Mucosa of rectum (tissue), 2 donors: ENCODE measurements at regions not wholly inside any gene's neighbourhood (a gene's known extent, or its start where the extent isn't known, plus 50 kb on each side); places are given as distances from the start of the nearest gene placed in this dataset.

Experiments
- H3K27ac ChIP-seq, 2 donors: one replicate each; pipeline ENCODE4 v1.7.0; 2013; ENCODE audit warnings: inconsistent platforms in 2 of 2, low read depth in 2 of 2, low read length in 2 of 2
- H3K27me3 ChIP-seq, 2 donors: one replicate each; pipeline ENCODE4 v1.7.0; 2013; ENCODE audit warnings: low read length in 2 of 2; ENCODE audit not compliant: control insufficient read depth in 2 of 2, insufficient read depth in 2 of 2
- H3K36me3 ChIP-seq, 2 donors: one replicate each; pipeline ENCODE4 v1.7.0; 2013; ENCODE audit warnings: low read length in 2 of 2; ENCODE audit not compliant: control insufficient read depth in 2 of 2, insufficient read depth in 2 of 2
- H3K4me1 ChIP-seq, 2 donors: one replicate each; pipeline ENCODE4 v1.7.0; 2013; ENCODE audit warnings: low read length in 2 of 2, mild to moderate bottlenecking in 1 of 2; ENCODE audit not compliant: control insufficient read depth in 2 of 2, insufficient read depth in 2 of 2
- H3K4me3 ChIP-seq, 2 donors: one replicate each; pipeline ENCODE4 v1.7.0; 2013; ENCODE audit warnings: low read length in 2 of 2
- H3K9ac ChIP-seq, 2 donors: one replicate each; pipeline ENCODE4 v1.7.0; 2013; ENCODE audit warnings: low read length in 2 of 2, low read depth in 1 of 2, mild to moderate bottlenecking in 1 of 2
- H3K9me3 ChIP-seq, 2 donors: one replicate each; pipeline ENCODE4 v1.7.0; 2013; ENCODE audit warnings: low read length in 2 of 2; ENCODE audit not compliant: control insufficient read depth in 2 of 2
- donor health status: healthy.
- donor health status: Normal muscosa, but diverticular disease.

- Histone ChIP-seq H3K4me3 (no peak overlapping the region), H3K27ac (no peak overlapping the region), H3K36me3 (no peaks in the 10 kb centered on the region), H3K9me3 (no peaks in the 10 kb centered on the region), H3K27me3 (no peaks in the 10 kb centered on the region), H3K9ac (no peak overlapping the region), H3K4me1 (no peaks in the 10 kb centered on the region)
Measured at GRCh38 chr21:27103768-27104167, 136.9 kb upstream of the ADAMTS5 start.

GRCh38 chr21:27101523-27101922 lies 134.6 kb upstream of the ADAMTS5 start:
- Histone ChIP-seq H3K9ac (no peak overlapping the region), H3K27me3 (no peaks in the 10 kb centered on the region), H3K4me3 (no peak overlapping the region), H3K27ac (no peak overlapping the region), H3K9me3 (no peaks in the 10 kb centered on the region), H3K4me1 (no peaks in the 10 kb centered on the region), H3K36me3 (no peaks in the 10 kb centered on the region)

- no peak overlapping the region for H3K9ac ChIP-seq
- H3K9me3 ChIP-seq: no peaks in the 10 kb centered on the region
- no peaks in the 10 kb centered on the region for H3K4me1 ChIP-seq
- no peak overlapping the region for H3K4me3 ChIP-seq
- no peak overlapping the region for H3K27ac ChIP-seq
- no peaks in the 10 kb centered on the region for H3K27me3 ChIP-seq
- H3K36me3 ChIP-seq: no peaks in the 10 kb centered on the region
Measured at GRCh38 chr21:27094184-27094948, 127.5 kb upstream of the ADAMTS5 start.

- H3K9me3 ChIP-seq: no peaks in the 10 kb centered on the region
Measured at GRCh38 chr21:27086630-27087029, 119.7 kb upstream of the ADAMTS5 start.

DNA sequence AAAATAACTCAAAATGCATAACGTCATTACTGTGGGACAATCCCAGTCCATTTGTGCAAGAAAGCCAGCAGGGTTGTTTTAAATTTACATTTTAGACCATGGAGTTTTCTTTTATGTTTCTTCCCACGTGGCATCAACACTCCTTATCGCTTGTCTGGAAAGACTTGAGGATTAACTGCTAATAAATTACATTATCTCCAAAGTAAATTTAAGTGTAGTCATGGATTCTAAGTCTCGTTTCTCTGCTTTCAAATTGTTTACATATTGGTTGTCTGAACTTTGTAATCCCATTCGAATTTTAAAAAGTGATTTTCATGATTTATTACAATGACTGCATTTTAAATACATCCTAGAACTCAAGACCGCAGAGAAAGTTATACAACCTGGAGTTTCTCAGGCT lies 119.3 kb upstream of the ADAMTS5 start:
- Histone ChIP-seq H3K9me3 (no peaks in the 10 kb centered on the region), H3K27ac (no peak overlapping the region), H3K4me3 (no peak overlapping the region), H3K36me3 (no peaks in the 10 kb centered on the region), H3K4me1 (no peaks in the 10 kb centered on the region), H3K27me3 (no peaks in the 10 kb centered on the region), H3K9ac (no peak overlapping the region)

More at GRCh38 chr21:27086630-27087029, 119.7 kb upstream of the ADAMTS5 start:
- no peak overlapping the region for H3K9ac ChIP-seq
- H3K27ac ChIP-seq: no peak overlapping the region
- H3K4me3 ChIP-seq: no peak overlapping the region
- no peaks in the 10 kb centered on the region for H3K27me3 ChIP-seq
- no peaks in the 10 kb centered on the region for H3K36me3 ChIP-seq
- no peaks in the 10 kb centered on the region for H3K4me1 ChIP-seq

- Histone ChIP-seq H3K27ac (no peak overlapping the region), H3K9ac (no peak overlapping the region), H3K9me3 (no peaks in the 10 kb centered on the region), H3K27me3 (no peaks in the 10 kb centered on the region), H3K36me3 (no peaks in the 10 kb centered on the region), H3K4me1 (no peaks in the 10 kb centered on the region), H3K4me3 (no peak overlapping the region)
Measured at GRCh38 chr21:27085387-27085786, 118.5 kb upstream of the ADAMTS5 start.

- H3K27me3 ChIP-seq: no peaks in the 10 kb centered on the region
- H3K27ac ChIP-seq: no peak overlapping the region
- no peak overlapping the region for H3K4me3 ChIP-seq
- H3K4me1 ChIP-seq: no peaks in the 10 kb centered on the region
- no peaks in the 10 kb centered on the region for H3K9me3 ChIP-seq
- H3K36me3 ChIP-seq: no peaks in the 10 kb centered on the region
- no peak overlapping the region for H3K9ac ChIP-seq
Measured at GRCh38 chr21:27083144-27083543, 116.3 kb upstream of the ADAMTS5 start.

DNA sequence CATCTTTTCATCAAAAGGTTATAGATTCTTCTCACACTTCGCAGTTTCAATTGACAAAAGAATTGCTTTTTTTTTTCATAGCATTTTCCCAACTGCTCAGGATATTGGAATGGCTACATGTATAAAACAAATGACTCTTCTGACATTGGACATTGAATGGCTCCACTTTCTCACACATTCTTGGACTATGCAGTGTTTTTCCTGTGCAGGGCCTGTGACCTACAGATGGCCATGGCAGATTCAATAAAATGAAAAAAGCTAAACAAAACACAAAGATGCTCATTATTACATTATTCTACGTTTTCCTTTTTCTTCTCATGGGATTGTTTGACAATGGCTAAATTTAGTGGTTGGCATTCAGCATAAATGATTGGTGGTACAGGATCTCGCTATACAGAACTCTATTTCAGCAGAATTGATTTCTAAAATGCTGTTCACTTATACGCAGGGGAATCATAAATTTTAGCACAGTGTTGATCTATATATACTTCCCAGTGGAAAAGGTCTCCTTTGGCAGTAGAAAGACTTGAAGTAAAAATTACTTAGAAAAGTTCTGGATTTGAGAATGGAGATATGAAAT lies 115.6 kb upstream of the ADAMTS5 start:
- Histone ChIP-seq H3K27me3 (no peaks in the 10 kb centered on the region), H3K27ac (no peak overlapping the region), H3K4me1 (no peaks in the 10 kb centered on the region), H3K36me3 (no peaks in the 10 kb centered on the region), H3K4me3 (no peak overlapping the region), H3K9ac (no peak overlapping the region), H3K9me3 (no peaks in the 10 kb centered on the region)

DNA sequence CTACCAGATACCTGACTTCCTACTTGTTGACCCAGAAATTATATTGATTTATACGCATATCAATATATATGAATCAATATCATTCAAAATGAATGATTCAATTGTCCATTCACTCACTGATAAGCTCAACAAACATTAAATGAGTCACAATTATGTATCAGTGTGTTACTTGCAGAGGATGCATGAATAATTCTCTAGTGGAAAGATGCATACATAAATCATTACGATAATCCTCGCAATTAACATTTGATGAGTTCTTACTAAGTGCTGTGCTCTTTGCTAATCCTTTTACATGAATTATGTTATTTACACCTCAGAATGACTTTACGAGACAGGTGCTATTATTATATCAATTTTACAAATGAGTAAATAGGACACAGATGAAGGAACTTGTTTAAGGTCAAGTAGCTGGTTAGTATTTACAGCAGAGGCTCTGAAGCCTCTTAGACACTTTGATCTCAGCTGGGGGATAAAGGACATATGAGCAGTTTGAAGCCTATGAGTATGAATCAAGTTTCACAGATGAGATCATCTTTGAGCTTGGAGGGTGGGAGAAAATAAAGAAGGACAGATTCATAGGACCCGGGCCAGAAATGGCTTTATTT lies 112.8 kb upstream of the ADAMTS5 start:
- Histone ChIP-seq H3K9ac (no peak overlapping the region), H3K36me3 (no peaks in the 10 kb centered on the region), H3K9me3 (no peaks in the 10 kb centered on the region), H3K4me3 (no peak overlapping the region), H3K27ac (no peak overlapping the region), H3K27me3 (no peaks in the 10 kb centered on the region), H3K4me1 (no peaks in the 10 kb centered on the region)

DNA sequence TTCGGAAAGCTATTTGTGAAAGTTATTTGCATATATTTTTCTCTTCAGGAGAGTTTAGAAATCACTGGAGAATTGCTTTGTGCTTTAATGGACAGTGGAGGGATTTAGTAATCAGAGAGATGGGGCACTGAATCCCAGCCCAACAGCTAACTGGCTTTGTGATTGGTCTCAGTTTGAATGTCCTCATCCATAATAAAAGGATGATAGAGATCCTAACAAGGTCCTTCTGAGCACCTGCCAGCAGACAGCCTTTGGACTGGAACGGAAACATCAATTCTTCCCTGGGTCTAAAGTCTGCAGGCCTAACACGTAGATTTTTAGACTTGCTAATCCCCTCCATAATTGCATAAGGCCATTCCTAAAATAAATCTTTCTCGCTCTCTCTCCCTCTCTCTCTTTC lies 112.0 kb upstream of the ADAMTS5 start:
- Histone ChIP-seq H3K27ac (no peak overlapping the region), H3K9me3 (no peaks in the 10 kb centered on the region), H3K9ac (no peak overlapping the region), H3K36me3 (no peaks in the 10 kb centered on the region), H3K4me3 (no peak overlapping the region), H3K27me3 (no peaks in the 10 kb centered on the region), H3K4me1 (no peaks in the 10 kb centered on the region)
